WTC11 (cell line): ENCODE measurements at regions not wholly inside any gene's neighbourhood (a gene's known extent, or its start where the extent isn't known, plus 50 kb on each side); places are given as distances from the start of the nearest gene placed in this dataset.

Source experiments
- ATAC-seq: fragments of 200-7000 bp; cut with Tn5 transposase; 2 replicates; pipeline ENCODE4 v1.10.0; 2021; ENCODE audit warnings: mild to moderate bottlenecking, moderate library complexity
- CTCF ChIA-PET: fragments of 300-600 bp; sonication (Branson Sonifier 250); formaldehyde crosslinking; loops from one replicate; lab custom pipeline; 2021; ENCODE audit warnings: antibody characterized with exemption; lab: Charles Lee
- POLR2A ChIA-PET: fragments of 350-600 bp; sonication (Branson Sonifier 250); formaldehyde crosslinking; loops from one replicate; lab custom pipeline; 2021; ENCODE audit warnings: antibody characterized with exemption; lab: Charles Lee
- DNase-seq: peaks from one replicate; pipeline ENCODE4 v3.0.0; 2021; ENCODE audit warnings: low spot score
- H3K27ac Mint-ChIP-seq: 2 replicates; pipeline ENCODE4 v1.8.0; 2021; ENCODE audit warnings: mixed read lengths
- H3K27me3 Mint-ChIP-seq: 2 replicates; pipeline ENCODE4 v1.8.0; 2021; ENCODE audit warnings: low read depth, mild to moderate bottlenecking, moderate library complexity, mixed read lengths
- H3K36me3 Mint-ChIP-seq: 2 replicates; pipeline ENCODE4 v1.8.0; 2021; ENCODE audit warnings: mixed read lengths
- H3K4me1 Mint-ChIP-seq: 2 replicates; pipeline ENCODE4 v1.8.0; 2022; ENCODE audit warnings: mixed read lengths
- H3K4me3 Mint-ChIP-seq: 2 replicates; pipeline ENCODE4 v1.8.0; 2021; ENCODE audit warnings: mild to moderate bottlenecking, moderate library complexity, mixed read lengths
- H3K9me3 Mint-ChIP-seq: 2 replicates; pipeline ENCODE4 v1.8.0; 2021; ENCODE audit warnings: mixed read lengths
- AR ChIP-seq: fragments of 250-450 bp; sonication (Bioruptor Pico); IDR thresholded peaks from 2 replicates; pipeline ENCODE4 v1.9.0; 2021; ENCODE audit warnings: mild to moderate bottlenecking
- CBFB ChIP-seq: sonication (generic); formaldehyde crosslinking; IDR thresholded peaks from 2 replicates; pipeline ENCODE4 v1.8.1; 2022; ENCODE audit warnings: mild to moderate bottlenecking, low read depth, missing genetic modification reagents
- FOXJ3 ChIP-seq: sonication (generic); formaldehyde crosslinking; IDR thresholded peaks from 2 replicates; pipeline ENCODE4 v1.9.0; 2021; ENCODE audit warnings: missing genetic modification reagents, mild to moderate bottlenecking, borderline replicate concordance
- HMGXB4 ChIP-seq: sonication (generic); formaldehyde crosslinking; IDR thresholded peaks from 2 replicates; pipeline ENCODE4 v1.8.1; 2023; ENCODE audit warnings: mild to moderate bottlenecking, moderate library complexity, missing genetic modification reagents
- NFATC4 ChIP-seq: fragments of 250-450 bp; sonication (Bioruptor Pico); IDR thresholded peaks from 2 replicates; pipeline ENCODE4 v1.9.0; 2021; ENCODE audit warnings: mild to moderate bottlenecking
- PRDM15 ChIP-seq: sonication (generic); formaldehyde crosslinking; IDR thresholded peaks from 2 replicates; pipeline ENCODE4 v1.8.0; 2022; ENCODE audit warnings: missing genetic modification reagents
- SMAD3 ChIP-seq: sonication (generic); formaldehyde crosslinking; IDR thresholded peaks from 2 replicates; pipeline ENCODE4 v1.8.0; 2022; ENCODE audit warnings: missing genetic modification reagents, mild to moderate bottlenecking, borderline replicate concordance
- STAT6 ChIP-seq: sonication (generic); formaldehyde crosslinking; conservative IDR thresholded peaks from 2 replicates; pipeline ENCODE4 v1.8.1; 2023; ENCODE audit warnings: mild to moderate bottlenecking, low read depth, missing genetic modification reagents, moderate library complexity
- USF2 ChIP-seq: sonication (generic); formaldehyde crosslinking; IDR thresholded peaks from 2 replicates; pipeline ENCODE4 v1.8.1; 2023; ENCODE audit warnings: mild to moderate bottlenecking, missing genetic modification reagents, moderate library complexity
- ZNF121 ChIP-seq: sonication (generic); formaldehyde crosslinking; IDR thresholded peaks from 2 replicates; pipeline ENCODE4 v1.8.0; 2023; ENCODE audit warnings: missing genetic modification reagents
- ZNF423 ChIP-seq: fragments of 250-450 bp; sonication (Bioruptor Pico); IDR thresholded peaks from 2 replicates; pipeline ENCODE4 v2.1.2; 2022; ENCODE audit warnings: mild to moderate bottlenecking, moderate library complexity
- ZNF425 ChIP-seq: fragments of 250-450 bp; sonication (Bioruptor Pico); conservative IDR thresholded peaks from 2 replicates; pipeline ENCODE4 v1.9.0; 2021; ENCODE audit warnings: mild to moderate bottlenecking
- ZNF512 ChIP-seq: sonication (generic); formaldehyde crosslinking; IDR thresholded peaks from 2 replicates; pipeline ENCODE4 v1.8.1; 2022; ENCODE audit warnings: missing genetic modification reagents, borderline replicate concordance

- no peak for TF ChIP-seq ZNF423
- TF ChIP-seq AR = no peak
- TF ChIP-seq HMGXB4 (CRISPR knock-in tag) = no peak
- no peak for TF ChIP-seq CBFB (CRISPR knock-in tag)
- no peak for TF ChIP-seq USF2
These were observed 465.3 kb upstream of the CBLB start (continued) for GRCh38 chr3:106333911-106334618.

- ChIA-PET CTCF (no interaction called here), POLR2A (interaction anchor here (0.7 kb wide), 1 partner anchor 63 kb away, joined by 4 read pairs; no protein-coding TSS in a partner anchor)
- ATAC-seq = no peak
- DNase-seq = no peak
- no peaks in the 10 kb centered on the region for H3K9me3 Mint-ChIP-seq
- H3K4me3 Mint-ChIP-seq = no peak overlapping the region
- 0 out of 2 replicates have a peak, but pooled peaks cover 3% of the 10 kb centered on the region for H3K4me1 Mint-ChIP-seq
- no peaks in the 10 kb centered on the region for H3K36me3 Mint-ChIP-seq
- H3K27me3 Mint-ChIP-seq = no peaks in the 10 kb centered on the region; the same call in 1 of the 2 replicates
- H3K27ac Mint-ChIP-seq = no peak overlapping the region
- no peak for TF ChIP-seq NFATC4 (CRISPR knock-in tag)
- TF ChIP-seq ZNF512 (CRISPR knock-in tag) = no peak
- no peak for TF ChIP-seq FOXJ3 (CRISPR knock-in tag)
- TF ChIP-seq STAT6 (CRISPR knock-in tag) = no peak
- no peak for TF ChIP-seq ZNF425
- TF ChIP-seq PRDM15 = no peak
- TF ChIP-seq ZNF121 (CRISPR knock-in tag) = no peak
- TF ChIP-seq AR = no peak
- TF ChIP-seq SMAD3 (CRISPR knock-in tag) = no peak
These were observed 467.8 kb upstream of the CBLB start for GRCh38 chr3:106336619-106337018.
